Cardiac muscle cell (in vitro differentiated cells and primary cell): ENCODE measurements at regions not wholly inside any gene's neighbourhood (a gene's known extent, or its start where the extent isn't known, plus 50 kb on each side); places are given as distances from the start of the nearest gene placed in this dataset.
A peak's percentile ranks its signal among the peaks of the same experiment; 100 is the strongest.

Source experiments
- DNase-seq, 2 donors: peaks; one replicate each; pipeline versions ENCODE4 v3.0.0 to v3.0.0-alpha.2; 2010 to 2017; ENCODE audit warnings: low read depth in 1 of 2, low spot score in 1 of 2
- H3K27ac ChIP-seq: fragments of 200-600 bp; sonication (generic); 2 replicates; pipeline ENCODE4 v1.5.1; 2016
- H3K27me3 ChIP-seq: fragments of 200-600 bp; sonication (generic); 2 replicates; pipeline ENCODE4 v1.6.0; 2016; ENCODE audit warnings: control low read depth
- H3K36me3 ChIP-seq: fragments of 200-600 bp; sonication (generic); 2 replicates; pipeline ENCODE4 v1.5.1; 2016; ENCODE audit warnings: control low read depth
- H3K4me1 ChIP-seq: fragments of 200-600 bp; sonication (generic); 2 replicates; pipeline ENCODE4 v1.8.1; 2017; ENCODE audit warnings: low read depth, mild to moderate bottlenecking, mixed run types
- H3K4me3 ChIP-seq: fragments of 200-600 bp; sonication (generic); 2 replicates; pipeline ENCODE4 v1.5.1; 2016; ENCODE audit warnings: mild to moderate bottlenecking
- H3K9me3 ChIP-seq: fragments of 200-600 bp; sonication (generic); 2 replicates; pipeline ENCODE4 v1.5.1; 2017; ENCODE audit warnings: low read depth, mild to moderate bottlenecking, control low read depth
- TF ChIP-seq, protein P1 (sequence below): IDR thresholded peaks from 2 replicates; pipeline ENCODE4 v1.5.1; 2012; ENCODE audit warnings: low read depth, mild to moderate bottlenecking, low read length

DNA sequence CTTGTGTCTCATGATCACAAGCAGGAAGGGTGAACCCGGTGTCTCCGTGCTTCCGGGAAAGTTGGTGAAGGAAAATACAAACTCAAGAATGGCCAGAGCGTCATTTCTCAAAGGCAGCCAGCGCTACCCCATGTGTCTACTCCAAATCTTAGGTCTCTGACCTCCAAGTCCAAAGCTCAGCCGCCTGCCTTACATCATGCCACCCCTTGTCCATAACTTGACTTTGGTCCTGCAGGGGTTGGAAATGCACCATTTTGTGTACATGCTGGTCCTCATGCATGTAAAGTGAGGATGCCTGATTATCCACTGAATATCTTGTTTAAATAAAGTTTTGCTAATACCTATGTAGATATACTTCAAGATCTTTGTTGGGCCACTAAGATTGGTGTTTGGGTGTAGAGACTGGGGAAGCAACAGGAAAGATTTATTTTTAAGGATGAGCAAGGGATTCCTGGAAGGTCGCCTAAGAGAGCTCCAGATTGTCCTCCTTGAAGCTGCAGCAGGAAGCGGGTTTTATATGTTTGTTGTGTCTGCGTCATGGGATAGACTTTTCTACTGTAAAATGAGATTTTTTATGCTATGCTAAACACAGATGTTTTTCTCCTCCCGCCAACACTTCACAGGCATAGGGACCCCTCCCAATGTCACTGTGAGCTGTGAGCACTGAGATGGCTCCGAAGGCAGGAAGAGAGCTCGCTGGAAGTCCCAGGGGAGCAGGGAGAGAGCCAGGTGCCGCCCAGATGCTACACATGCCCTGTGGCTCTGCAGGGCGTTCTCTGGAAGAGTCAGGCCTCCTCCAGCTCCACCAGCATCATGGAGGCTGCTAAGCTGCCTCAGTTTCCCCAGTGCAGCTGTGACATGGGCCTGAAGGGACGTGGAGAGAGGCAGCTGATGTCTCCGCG, 176.2 kb upstream of the HDAC4 start:
- Histone ChIP-seq H3K9me3 (no peaks in the 10 kb centered on the region), H3K36me3 (no peaks in the 10 kb centered on the region), H3K27ac (no peak overlapping the region), H3K4me3 (no peak overlapping the region), H3K4me1 (no peaks in the 10 kb centered on the region), H3K27me3 (no peaks in the 10 kb centered on the region)
- no peak for DNase-seq
- TF ChIP-seq, protein P1, sequence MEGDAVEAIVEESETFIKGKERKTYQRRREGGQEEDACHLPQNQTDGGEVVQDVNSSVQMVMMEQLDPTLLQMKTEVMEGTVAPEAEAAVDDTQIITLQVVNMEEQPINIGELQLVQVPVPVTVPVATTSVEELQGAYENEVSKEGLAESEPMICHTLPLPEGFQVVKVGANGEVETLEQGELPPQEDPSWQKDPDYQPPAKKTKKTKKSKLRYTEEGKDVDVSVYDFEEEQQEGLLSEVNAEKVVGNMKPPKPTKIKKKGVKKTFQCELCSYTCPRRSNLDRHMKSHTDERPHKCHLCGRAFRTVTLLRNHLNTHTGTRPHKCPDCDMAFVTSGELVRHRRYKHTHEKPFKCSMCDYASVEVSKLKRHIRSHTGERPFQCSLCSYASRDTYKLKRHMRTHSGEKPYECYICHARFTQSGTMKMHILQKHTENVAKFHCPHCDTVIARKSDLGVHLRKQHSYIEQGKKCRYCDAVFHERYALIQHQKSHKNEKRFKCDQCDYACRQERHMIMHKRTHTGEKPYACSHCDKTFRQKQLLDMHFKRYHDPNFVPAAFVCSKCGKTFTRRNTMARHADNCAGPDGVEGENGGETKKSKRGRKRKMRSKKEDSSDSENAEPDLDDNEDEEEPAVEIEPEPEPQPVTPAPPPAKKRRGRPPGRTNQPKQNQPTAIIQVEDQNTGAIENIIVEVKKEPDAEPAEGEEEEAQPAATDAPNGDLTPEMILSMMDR, result no peak

DNA sequence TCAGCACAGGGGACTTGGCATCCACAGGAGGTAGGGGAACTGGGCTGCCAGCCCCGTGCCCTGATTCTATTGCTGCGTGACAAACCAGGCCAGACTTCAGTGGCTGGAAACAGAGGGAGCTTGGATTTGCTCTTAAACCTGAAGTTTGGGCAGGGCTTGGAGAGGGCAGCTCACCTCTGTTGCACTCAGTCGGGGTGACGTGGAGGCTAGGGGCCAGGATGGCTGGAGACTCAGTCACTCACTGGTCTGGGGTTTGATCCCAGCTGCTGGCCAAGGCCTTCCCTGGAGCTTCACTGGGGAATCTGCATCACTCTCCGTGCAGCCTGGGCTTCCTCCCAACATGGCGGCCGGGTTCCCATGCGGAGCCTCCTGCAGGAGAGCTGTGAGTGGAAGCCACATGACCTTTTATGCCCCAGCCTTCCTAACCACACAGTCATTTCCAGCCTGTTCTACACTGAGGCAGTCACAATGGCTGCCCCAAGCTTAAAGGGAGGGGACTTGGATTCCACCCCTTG, 175.2 kb upstream of the HDAC4 start:
- no peaks in the 10 kb centered on the region for H3K9me3 ChIP-seq
- H3K36me3 ChIP-seq, result no peaks in the 10 kb centered on the region
- TF ChIP-seq, protein P1, result no peak
- H3K4me3 ChIP-seq, result no peak overlapping the region
- H3K4me1 ChIP-seq, result no peaks in the 10 kb centered on the region
- no peak for DNase-seq
- no peak overlapping the region for H3K27ac ChIP-seq
- H3K27me3 ChIP-seq, result no peaks in the 10 kb centered on the region

DNA sequence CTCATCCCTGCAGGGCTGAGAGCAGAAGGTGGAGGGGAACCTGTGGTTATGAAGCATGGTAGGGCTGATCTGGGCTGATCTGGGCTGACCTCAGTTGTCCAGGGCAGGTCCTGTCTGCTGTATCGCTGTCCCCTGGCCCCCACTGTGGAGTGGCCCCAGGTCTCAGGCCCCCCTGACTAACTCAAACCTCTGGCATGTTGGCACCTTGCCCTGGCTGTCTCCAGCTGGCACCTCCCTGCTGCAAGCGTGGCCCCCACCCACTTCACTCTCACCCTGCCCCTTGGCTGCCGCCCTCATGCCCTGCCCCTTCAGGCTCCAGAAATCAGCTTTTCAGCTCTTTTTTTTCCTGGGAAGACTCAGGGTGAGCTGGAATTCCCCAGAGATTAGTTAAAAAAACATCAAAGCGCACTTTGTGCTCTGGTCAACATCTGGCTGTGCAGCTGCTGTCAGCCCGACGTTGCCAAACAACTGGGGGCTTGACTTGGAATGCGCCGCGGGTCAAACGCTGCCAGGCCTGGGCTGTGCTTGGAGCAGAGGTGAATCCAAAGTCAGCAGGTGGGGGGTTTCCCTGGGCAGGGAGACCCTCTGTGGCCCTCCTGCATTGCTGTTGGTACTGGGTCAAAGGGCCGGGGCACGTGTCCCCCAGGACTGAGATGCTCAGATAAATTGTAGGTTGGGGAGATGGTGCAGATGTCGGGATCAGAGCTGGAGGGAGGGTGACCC, 173.8 kb upstream of the HDAC4 start:
- Histone ChIP-seq H3K4me3 (no peak overlapping the region), H3K27ac (no peak overlapping the region), H3K9me3 (no peaks in the 10 kb centered on the region), H3K36me3 (no peaks in the 10 kb centered on the region), H3K4me1 (no peaks in the 10 kb centered on the region), H3K27me3 (no peaks in the 10 kb centered on the region)
- peak in 1 of 2 donors; percentile 37 for DNase-seq
- TF ChIP-seq, protein P1, result no peak

DNA sequence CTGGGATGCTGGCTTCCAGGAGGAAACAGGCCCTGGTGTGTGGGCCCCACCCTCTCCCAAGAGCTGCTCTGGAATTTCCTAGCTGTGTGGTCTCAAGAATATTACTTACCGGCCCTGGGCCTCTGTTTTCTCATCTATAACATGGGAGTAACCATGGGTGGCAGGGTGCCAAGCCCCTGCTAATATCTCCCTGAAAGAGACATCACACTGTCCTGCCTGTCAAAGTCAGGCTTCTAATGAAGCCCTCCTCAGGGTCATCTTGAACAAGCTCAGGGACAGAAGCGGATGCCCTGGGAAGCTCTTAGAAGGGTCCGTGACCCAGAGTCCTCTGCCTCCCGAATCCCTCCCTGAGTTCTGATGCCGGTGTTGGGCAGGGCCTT, 173.2 kb upstream of the HDAC4 start:
- no peaks in the 10 kb centered on the region for H3K27me3 ChIP-seq

DNA sequence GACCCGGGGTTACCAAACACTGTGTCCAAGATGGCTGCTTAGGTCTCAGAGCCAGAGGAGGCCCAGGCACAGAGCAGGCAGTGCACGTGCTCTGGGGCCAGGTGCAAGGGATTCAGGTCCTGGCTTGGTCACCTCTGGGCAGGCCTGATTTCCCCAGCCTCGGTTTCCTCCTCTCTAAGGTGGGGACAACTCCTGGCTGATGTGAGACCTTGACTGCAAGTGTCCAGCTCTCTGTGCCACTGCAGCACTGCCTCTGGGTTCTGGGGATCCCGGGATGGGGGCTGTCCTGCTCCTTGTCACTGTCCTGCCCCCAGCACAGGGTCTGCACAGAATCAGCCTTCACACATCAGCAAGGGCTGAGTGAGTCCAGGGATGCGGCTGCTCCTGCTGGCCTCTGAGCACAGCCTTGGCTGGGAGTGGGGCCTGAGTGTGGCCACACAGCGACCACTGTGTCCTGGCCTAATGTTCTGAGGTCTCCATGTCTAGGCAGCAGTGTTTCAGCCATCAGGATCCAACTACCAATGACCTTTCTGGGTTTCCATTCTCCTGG, 170.2 kb upstream of the HDAC4 start:
- TF ChIP-seq, protein P1, result no peak
- H3K9me3 ChIP-seq, result no peaks in the 10 kb centered on the region
- no peaks in the 10 kb centered on the region for H3K36me3 ChIP-seq
- no peaks in the 10 kb centered on the region for H3K4me1 ChIP-seq
- DNase-seq, result no peak
- no peak overlapping the region for H3K4me3 ChIP-seq
- H3K27me3 ChIP-seq, result no peaks in the 10 kb centered on the region
- H3K27ac ChIP-seq, result no peak overlapping the region

More for the DNA sequence above, 173.2 kb upstream of the HDAC4 start:
- H3K4me1 ChIP-seq, result no peaks in the 10 kb centered on the region
- H3K27ac ChIP-seq, result no peak overlapping the region
- DNase-seq, result no peak
- no peaks in the 10 kb centered on the region for H3K36me3 ChIP-seq
- TF ChIP-seq, protein P1, result no peak
- no peaks in the 10 kb centered on the region for H3K9me3 ChIP-seq
- H3K4me3 ChIP-seq, result no peak overlapping the region
